Left lobe of liver (tissue), 2 donors: ENCODE measurements at regions not wholly inside any gene's neighbourhood (a gene's known extent, or its start where the extent isn't known, plus 50 kb on each side); places are given as distances from the start of the nearest gene placed in this dataset.
A peak's percentile ranks its signal among the peaks of the same experiment; 100 is the strongest.
"Not testable (repeated sequence)": the region's sequence is repeated elsewhere in the genome, so short reads cannot be mapped to it uniquely, and the experiment has no call there.

Source experiments
- ATAC-seq: fragments of 200-7000 bp; cut with Tn5 transposase; one replicate; pipeline ENCODE4 v1.9.1; 2020; ENCODE audit warnings: mild to moderate bottlenecking, moderate library complexity
- DNase-seq: peaks from one replicate; pipeline ENCODE4 v3.0.0-alpha.2; 2020; ENCODE audit warnings: low spot score
- donor health status: DM: no; HTN: no; CAD: no; lungs with moderate emphysema.
- donor health status: DM: no; HTN: yes; CAD: no.

- DNase-seq, result peak; percentile 29
- ATAC-seq, result no peak
Observed at GRCh38 chr22:44566911-44567310, 68.9 kb upstream of the RTL6 start.

GRCh38 chr22:44562651-44563050 is 64.6 kb upstream of the RTL6 start:
- peak; percentile 10 for DNase-seq
- not testable (repeated sequence) for ATAC-seq

GRCh38 chr22:44561139-44561840 is 63.3 kb upstream of the RTL6 start:
- DNase-seq (peak; percentile 10), ATAC-seq (no peak)

- peak; percentile 19 for DNase-seq
- ATAC-seq, result not testable (repeated sequence)
Observed at GRCh38 chr22:44558671-44559070, 60.6 kb upstream of the RTL6 start.

- DNase-seq, result peak; percentile 5
- not testable (repeated sequence) for ATAC-seq
Observed at GRCh38 chr22:44557872-44558271, 59.8 kb upstream of the RTL6 start.

GRCh38 chr22:44557064-44557748 is 59.2 kb upstream of the RTL6 start:
- DNase-seq (no peak), ATAC-seq (no peak)

- ATAC-seq (no peak), DNase-seq (no peak)
Observed at GRCh38 chr22:44555597-44555996, 57.6 kb upstream of the RTL6 start.

GRCh38 chr22:44555046-44555445 is 57.0 kb upstream of the RTL6 start:
- ATAC-seq (no peak), DNase-seq (no peak)

- DNase-seq, result peak; percentile 31
- no peak for ATAC-seq
Observed at GRCh38 chr22:44554411-44554810, 56.4 kb upstream of the RTL6 start.

GRCh38 chr22:44550711-44551491 is 52.9 kb upstream of the RTL6 start:
- ATAC-seq, result peak; percentile 71
- peak; percentile 55 for DNase-seq

GRCh38 chr22:44549701-44550100 is 51.7 kb upstream of the RTL6 start:
- ATAC-seq (no peak), DNase-seq (no peak)

GRCh38 chr22:44548981-44549380 is 50.9 kb upstream of the RTL6 start:
- ATAC-seq (no peak), DNase-seq (no peak)
